HFFc6 (cell line): ENCODE measurements at regions not wholly inside any gene's neighbourhood (a gene's known extent, or its start where the extent isn't known, plus 50 kb on each side); places are given as distances from the start of the nearest gene placed in this dataset.

Experiments
- DNase-seq: peaks from one replicate; pipeline ENCODE4 v3.0.0-alpha.2; 2018
- H3K27ac Mint-ChIP-seq: 2 replicates; pipeline ENCODE4 v1.8.0; 2020; ENCODE audit warnings: mild to moderate bottlenecking, mixed read lengths
- H3K27me3 Mint-ChIP-seq: 2 replicates; pipeline ENCODE4 v1.8.0; 2021; ENCODE audit warnings: mild to moderate bottlenecking, moderate library complexity, mixed read lengths; ENCODE audit not compliant: insufficient read depth
- H3K36me3 Mint-ChIP-seq: 2 replicates; pipeline ENCODE4 v1.8.0; 2021; ENCODE audit warnings: low read depth, mixed read lengths
- H3K4me1 Mint-ChIP-seq: 2 replicates; pipeline ENCODE4 v1.8.0; 2020; ENCODE audit warnings: low read depth, mixed read lengths
- H3K4me3 Mint-ChIP-seq: 2 replicates; pipeline ENCODE4 v1.8.0; 2020; ENCODE audit warnings: mild to moderate bottlenecking, moderate library complexity, mixed read lengths
- H3K9me3 Mint-ChIP-seq: 2 replicates; pipeline ENCODE4 v1.8.0; 2020; ENCODE audit warnings: mild to moderate bottlenecking, mixed read lengths
- TF ChIP-seq, protein P1 (sequence below): fragments of 200-600 bp; sonication (generic); IDR thresholded peaks from 2 replicates; pipeline ENCODE4 v1.5.0; 2021; ENCODE audit warnings: antibody characterized with exemption, mild to moderate bottlenecking

DNA sequence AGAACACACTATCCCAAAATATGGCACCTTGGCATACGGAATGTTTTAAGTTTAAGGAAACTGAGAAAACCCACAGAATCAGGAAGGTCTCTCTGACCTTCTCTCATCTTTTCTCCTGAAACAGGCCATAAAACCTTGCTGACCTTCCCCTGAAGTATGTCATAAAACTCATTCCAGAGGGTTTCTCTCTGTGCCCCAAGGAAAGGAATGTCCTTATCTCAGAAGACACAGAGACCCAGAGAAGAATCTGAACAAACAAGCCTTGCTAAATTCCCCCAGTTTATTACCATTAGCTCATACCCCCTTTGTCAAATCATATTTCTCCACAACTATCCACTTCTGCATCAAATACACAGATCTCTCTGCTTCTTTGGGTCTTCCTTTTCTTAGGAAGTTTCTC lies 603.1 kb downstream of the MCTP2 start:
- Mint-ChIP-seq H3K27ac (no peak overlapping the region), H3K36me3 (no peaks in the 10 kb centered on the region; the same call in 1 of the 2 replicates), H3K4me3 (no peak overlapping the region), H3K4me1 (no peaks in the 10 kb centered on the region), H3K27me3 (peaks cover 3% of the 10 kb centered on the region; the same call in 1 of the 2 replicates), H3K9me3 (peaks cover 45% of the 10 kb centered on the region)
- TF ChIP-seq, protein P1, sequence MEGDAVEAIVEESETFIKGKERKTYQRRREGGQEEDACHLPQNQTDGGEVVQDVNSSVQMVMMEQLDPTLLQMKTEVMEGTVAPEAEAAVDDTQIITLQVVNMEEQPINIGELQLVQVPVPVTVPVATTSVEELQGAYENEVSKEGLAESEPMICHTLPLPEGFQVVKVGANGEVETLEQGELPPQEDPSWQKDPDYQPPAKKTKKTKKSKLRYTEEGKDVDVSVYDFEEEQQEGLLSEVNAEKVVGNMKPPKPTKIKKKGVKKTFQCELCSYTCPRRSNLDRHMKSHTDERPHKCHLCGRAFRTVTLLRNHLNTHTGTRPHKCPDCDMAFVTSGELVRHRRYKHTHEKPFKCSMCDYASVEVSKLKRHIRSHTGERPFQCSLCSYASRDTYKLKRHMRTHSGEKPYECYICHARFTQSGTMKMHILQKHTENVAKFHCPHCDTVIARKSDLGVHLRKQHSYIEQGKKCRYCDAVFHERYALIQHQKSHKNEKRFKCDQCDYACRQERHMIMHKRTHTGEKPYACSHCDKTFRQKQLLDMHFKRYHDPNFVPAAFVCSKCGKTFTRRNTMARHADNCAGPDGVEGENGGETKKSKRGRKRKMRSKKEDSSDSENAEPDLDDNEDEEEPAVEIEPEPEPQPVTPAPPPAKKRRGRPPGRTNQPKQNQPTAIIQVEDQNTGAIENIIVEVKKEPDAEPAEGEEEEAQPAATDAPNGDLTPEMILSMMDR: no peak
- DNase-seq: no peak

DNA sequence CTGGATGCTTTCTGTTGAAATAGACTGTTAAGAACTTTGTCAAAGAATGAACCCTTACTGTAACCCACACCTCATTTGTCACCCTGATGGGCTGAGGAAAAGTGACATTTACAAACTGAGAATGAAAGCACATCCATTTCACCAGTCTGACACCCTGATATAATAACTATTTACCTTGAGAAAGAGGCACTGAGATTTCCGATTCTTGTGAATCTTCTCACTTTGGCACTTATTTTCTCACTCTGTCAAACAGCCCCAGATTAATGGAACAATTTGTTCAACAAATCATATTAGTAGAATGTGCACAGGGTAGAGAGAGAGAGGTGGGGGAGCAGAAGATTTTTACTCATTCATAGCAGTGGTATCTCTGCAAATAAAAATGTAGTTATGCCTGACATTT lies 606.9 kb downstream of the MCTP2 start:
- DNase-seq: no peak
- Mint-ChIP-seq H3K27me3 (no peaks in the 10 kb centered on the region), H3K4me1 (no peaks in the 10 kb centered on the region), H3K27ac (no peak overlapping the region), H3K36me3 (no peaks in the 10 kb centered on the region), H3K9me3 (peaks cover 39% of the 10 kb centered on the region), H3K4me3 (no peak overlapping the region)
- TF ChIP-seq, protein P1: no peak

DNA sequence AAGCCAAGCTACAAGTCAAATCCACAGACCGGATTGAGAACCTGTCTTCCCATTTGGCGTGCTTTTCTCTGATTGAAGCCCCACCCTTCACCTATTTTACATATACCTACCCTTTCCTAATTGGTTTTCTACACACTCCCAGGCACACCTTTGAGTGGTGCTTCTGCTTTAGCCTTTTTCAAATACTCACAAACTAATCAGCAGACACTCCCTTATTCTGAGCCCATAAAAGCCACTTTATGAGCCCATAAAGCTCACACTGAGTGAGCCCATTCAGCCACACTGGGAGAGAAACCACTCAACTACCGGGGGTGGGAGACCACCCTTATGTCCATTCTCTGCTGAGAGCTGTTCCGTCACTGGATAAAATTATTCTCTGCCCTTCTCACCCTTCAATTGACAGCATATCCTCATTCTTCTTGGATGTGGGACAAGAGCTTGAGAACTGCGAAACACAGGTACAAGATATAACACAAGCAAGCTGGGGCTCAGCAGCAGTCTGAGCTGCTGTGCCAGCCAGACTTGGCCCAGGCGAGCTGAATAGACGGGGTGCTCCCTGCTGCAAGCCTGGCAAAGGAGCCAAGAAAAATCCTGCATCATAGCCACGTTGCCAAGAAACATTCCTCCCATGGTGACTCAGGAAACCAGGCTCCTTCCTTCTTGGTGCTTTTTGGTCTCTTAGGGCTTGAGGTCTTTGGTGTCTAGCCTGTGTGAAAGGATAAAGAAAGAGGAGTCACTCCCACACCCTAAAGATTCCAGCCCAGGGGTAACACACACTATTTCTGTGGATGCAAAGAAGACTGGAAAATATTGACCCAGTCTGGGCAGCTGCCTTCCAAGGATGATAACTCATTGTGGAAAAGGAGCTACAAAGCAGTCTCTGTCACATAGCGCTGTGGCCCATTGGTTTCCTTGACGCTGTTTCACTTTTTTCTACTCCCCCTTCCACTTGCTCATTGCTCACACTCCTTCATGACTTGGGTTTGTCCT lies 609.7 kb downstream of the MCTP2 start:
- Mint-ChIP-seq H3K36me3 (no peaks in the 10 kb centered on the region), H3K4me1 (no peaks in the 10 kb centered on the region), H3K4me3 (no peak overlapping the region), H3K27ac (no peak overlapping the region), H3K27me3 (no peaks in the 10 kb centered on the region), H3K9me3 (peaks cover 36% of the 10 kb centered on the region)
- TF ChIP-seq, protein P1: no peak
- no peak for DNase-seq

DNA sequence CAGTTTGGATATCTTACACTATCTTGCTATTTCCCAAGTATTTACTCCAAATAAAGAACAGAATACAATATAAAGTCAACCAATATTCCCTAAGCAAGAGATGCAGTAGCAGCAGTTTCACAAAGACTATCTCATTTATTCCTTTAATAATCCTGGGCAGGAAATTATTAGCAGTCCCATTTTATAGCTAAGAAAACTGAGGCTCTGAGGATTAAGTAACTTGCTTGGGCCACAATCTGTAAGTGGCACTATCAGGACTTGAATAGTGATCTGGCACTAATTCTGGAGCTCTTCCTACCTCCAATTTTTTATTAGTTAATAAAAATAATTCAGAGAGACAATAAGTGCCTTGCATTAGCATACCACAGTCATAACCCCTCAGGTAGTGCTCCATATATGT lies 611.7 kb downstream of the MCTP2 start:
- Mint-ChIP-seq H3K27me3 (no peaks in the 10 kb centered on the region; the same call in 1 of the 2 replicates), H3K27ac (no peak overlapping the region), H3K4me3 (no peak overlapping the region), H3K9me3 (peaks cover 51% of the 10 kb centered on the region), H3K36me3 (no peaks in the 10 kb centered on the region), H3K4me1 (no peaks in the 10 kb centered on the region)
- no peak for DNase-seq
- TF ChIP-seq, protein P1: no peak

DNA sequence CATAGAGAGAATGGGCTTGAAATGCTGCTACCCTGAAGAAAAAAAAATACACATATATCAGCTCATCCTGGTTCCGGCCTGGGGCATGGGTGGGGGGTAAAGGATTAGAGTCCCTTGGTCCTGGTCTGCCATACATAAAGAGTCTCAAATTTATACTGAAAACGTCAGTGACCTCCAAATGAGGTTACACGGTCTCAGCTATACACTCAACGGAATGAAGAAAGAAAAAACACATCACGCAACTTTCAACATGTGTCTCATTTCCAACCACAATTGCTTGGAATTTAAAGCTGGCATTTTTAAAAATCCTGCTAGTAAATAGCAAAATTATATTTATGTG lies 612.8 kb downstream of the MCTP2 start:
- TF ChIP-seq, protein P1: no peak
- Mint-ChIP-seq H3K9me3 (peaks cover 55% of the 10 kb centered on the region), H3K27ac (no peak overlapping the region), H3K36me3 (no peaks in the 10 kb centered on the region), H3K27me3 (no peaks in the 10 kb centered on the region; the same call in 1 of the 2 replicates), H3K4me3 (no peak overlapping the region), H3K4me1 (no peaks in the 10 kb centered on the region)
- DNase-seq: no peak
